Urothelium cell line (cell line): ENCODE measurements at regions not wholly inside any gene's neighbourhood (a gene's known extent, or its start where the extent isn't known, plus 50 kb on each side); places are given as distances from the start of the nearest gene placed in this dataset.
"Not testable (repeated sequence)": the region's sequence is repeated elsewhere in the genome, so short reads cannot be mapped to it uniquely, and the experiment has no call there.

Experiments used
- DNase-seq: peaks from one replicate; pipeline ENCODE4 v3.0.0; 2011; ENCODE audit warnings: low spot score, mixed read lengths
- FAIRE-seq: peaks from 2 replicates; lab custom pipeline; 2011; peaks lifted over from hg19 to GRCh38; lab: Jason Lieb, UNC

DNA sequence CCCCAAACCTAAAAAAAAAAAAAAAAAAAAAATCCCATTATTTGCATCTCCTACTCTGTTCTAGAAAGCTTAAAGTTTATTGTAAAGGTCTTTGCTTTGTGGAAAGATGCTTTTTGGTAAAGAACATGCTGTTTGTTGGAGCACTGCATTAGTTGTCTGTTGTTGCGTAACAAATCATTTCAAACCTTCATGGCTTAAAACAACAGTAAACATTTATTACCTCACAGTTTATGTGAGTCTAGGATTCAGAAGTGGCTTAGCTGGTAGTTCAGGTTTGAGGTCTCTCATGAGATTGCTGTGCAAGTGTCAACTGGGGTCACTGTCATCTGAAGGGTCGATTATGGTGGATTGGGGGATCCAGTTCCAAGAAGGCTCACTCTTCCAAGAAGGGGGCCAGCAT lies 155.2 kb upstream of the ZFP64 start:
- DNase-seq, result no peak
- FAIRE-seq, result no peak

DNA sequence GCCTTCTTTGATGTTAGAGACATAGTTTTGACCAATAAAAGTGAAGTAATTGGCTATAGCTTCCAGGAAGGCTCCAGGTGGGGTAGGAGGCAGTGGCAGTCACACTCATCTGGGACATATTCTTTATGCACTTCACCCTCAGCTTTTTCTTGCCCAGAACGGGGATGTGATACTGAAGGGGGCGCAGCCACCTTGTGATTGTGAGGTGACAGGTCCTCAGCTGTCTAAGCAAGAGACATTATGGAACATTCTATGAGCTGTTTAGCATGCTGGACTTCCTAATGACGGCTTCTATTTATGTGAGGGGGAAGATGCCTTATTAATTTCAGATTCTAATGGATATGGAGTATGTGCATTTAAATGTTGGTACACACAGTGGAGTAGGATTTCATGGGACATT lies 151.3 kb upstream of the ZFP64 start:
- no peak for FAIRE-seq

DNA sequence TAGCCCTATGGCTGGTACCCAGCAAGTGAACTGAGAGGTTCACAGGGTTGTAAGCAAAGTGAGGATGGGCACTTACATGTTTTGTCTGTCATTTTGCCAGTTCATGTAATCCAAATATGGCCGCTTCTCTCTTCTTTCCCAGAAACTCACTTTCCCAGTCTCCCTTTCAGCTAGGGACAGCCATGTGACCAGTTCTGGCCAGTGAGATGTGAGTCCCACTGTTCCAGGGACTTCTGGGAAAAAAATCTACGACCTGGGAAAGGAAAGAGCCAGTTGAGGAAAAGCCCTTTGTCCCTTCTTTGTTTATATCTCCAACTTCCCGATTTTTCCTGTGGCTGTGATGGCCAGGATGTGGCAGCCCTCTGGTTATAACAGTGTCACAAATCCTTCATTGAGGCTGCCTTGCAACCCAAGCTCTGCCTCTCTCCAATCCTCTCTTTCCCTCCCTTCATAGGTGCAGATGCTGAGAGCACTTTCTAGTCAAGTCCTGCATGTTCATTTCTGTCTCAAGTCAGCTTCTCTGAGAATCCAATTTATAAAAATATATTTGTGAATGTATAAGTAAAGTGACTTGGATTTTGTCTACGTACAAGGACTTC lies 148.6 kb upstream of the ZFP64 start:
- peak; percentile 48 for DNase-seq
- FAIRE-seq, result no peak

More for the DNA sequence above, 151.3 kb upstream of the ZFP64 start:
- DNase-seq, result no peak

DNA sequence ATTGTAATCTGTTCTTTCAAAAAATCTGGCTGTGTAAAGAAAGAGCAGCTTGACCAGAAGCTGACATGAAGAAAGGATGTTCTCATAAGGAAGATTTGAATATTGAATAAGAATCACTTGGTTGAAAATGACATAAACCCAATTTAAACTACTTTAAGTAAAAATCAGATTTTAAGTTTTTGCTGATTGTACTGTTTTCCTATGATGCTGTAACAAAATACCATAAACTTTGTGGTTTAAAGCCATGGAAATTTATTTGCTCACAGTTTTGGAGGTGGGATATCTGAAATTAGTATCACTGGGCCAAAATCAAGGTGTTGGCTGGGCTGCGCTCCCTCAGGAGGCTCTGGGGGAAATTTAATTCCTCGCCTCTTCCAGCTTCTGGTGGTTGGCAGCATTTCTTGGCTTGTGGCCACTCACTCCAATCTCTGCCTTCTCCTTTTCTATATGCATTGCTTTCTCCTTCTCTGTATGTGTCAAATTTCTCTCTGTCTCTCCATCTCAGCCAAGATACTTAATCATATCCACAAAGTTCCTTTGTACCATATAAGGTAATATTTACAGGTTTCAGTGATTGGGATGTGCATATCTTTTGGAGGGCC lies 141.2 kb upstream of the ZFP64 start:
- DNase-seq (no peak), FAIRE-seq (no peak)

DNA sequence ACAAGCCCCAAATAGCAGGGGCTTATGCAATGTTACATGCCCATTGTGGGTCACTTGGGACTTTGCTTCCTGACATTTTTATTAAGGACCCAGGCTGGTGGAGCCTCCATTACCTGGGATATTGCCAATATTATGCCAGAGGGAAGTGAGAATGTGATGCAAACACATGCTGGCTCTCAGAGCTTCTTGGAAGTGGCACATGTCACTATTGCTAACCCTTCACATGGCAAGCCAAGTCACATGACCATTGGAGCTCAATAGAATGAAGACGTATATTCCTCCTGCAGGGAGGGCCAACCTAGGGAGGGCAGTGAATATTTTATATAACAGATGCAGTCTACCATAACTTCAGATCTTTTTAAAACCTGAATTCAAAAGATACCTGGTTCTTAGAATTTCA lies 140.7 kb upstream of the ZFP64 start:
- no peak for FAIRE-seq
- DNase-seq, result no peak

DNA sequence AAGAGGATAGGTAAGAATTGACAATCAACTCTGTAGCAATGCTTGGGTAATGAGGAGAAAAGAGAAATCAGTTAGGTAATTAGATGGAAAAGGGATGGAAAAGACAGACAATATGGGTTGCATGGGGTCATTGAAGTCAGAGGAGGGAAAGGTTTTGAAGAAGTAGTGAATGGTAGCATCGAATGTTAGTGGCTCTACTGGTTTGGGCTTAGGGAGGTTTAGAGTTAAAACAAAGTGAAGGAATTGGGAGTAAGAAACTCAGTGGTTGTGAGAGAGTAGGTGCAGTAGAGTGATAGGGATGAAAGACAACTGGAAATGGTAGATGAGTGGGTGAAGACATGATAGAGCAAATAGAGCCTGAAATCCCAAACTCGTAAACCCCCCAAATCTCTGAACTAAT lies 140.1 kb upstream of the ZFP64 start:
- DNase-seq, result no peak
- FAIRE-seq, result no peak

DNA sequence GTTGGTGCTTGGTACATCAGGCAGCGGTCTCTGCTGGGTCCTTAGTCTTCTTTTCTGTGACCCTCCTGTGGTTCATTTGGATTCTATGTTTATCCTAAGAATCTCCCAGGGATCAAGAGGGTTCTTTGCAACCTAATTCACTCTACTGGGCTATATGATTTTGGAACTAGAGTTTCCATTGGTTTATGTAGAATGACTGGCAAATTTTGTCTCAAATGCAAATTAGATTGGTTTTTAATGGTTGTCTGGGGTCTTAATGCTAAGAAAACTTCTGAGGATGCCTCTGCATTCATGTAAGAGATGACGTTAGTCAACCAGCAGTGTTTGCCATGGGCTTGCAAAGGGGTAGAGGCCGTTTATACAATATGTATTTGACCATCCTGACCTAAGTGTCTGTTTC lies 129.8 kb upstream of the ZFP64 start:
- FAIRE-seq, result no peak

DNA sequence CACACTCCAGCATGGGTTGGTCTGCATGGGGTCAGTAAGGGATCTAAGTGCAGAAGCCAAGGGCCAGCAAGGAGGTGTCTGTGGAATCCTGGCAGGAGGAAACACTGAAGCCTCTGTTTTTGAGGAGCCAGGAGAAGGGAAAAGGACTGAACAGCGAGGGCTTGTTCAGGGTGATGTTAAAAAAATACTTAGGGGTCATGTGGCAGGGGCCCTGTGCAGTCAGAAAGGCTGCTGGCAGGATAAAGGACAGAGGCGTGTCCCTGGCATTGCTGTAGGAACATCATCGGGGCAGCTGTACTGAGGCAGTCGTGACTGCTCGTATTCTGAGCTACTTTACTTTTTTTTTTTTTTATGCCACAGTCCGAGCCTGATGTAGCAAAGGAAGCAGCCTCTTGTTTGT lies 127.1 kb upstream of the ZFP64 start:
- no peak for DNase-seq
- no peak for FAIRE-seq

More for the DNA sequence above, 129.8 kb upstream of the ZFP64 start:
- DNase-seq, result no peak

DNA sequence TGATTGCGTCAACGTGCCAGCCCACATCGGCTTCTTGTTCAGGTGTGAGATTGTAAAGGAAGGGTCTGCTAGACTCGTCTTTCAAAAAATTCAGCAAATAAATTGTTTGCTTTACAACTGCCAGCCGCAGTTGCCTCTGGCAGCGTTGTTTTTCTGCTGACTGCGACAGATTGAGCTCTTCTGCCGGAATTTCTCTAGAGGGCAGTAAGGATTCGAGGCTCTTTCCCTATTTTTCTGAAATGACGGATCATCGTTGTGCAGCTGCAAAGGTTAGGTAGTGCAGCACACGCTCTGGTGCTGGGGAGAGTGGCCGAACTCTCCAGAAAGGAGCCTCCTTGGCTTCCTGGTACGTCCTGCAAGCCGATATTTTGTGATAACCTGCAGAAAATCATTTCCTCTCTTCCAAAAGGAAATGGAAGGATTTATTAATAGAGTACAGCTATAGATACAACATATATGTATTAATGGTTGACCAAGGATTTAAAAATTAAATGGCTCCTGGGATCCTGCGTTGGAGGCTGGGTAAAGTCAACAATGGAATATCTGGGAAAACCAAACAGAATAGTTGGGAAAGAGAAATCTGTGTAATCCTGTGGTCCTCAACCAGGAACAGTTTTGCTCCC lies 121.9 kb upstream of the ZFP64 start:
- DNase-seq, result peak; percentile 90
- no peak for FAIRE-seq

DNA sequence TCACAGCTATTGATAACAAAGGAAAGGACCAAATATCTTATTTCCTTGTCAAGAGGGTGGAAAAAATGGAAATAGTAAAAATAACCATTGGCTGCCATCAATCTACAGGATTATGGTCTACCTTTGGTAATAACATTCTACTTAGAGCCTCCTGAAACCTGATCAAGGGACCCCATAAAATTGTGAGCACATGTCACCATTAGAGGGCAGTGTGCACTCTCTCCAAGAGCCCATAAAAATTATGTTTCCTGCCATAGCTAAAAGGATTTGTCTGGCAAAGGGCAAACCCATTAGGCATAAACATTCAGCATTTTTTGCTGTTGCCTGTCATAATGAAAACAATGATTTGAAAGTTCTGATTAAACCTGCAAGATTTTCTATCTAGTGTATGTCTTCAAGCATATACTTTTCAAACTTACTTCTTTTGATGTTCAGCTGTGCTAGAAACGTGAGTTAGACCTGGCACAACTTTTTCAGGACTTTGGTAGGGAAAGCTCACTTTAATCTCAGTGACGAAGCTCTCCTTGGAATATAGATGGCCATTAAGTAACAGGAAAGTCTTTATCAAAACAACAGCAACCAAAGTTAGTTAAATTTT lies 120.7 kb upstream of the ZFP64 start:
- FAIRE-seq (peak; percentile 83), DNase-seq (peak; percentile 78)

DNA sequence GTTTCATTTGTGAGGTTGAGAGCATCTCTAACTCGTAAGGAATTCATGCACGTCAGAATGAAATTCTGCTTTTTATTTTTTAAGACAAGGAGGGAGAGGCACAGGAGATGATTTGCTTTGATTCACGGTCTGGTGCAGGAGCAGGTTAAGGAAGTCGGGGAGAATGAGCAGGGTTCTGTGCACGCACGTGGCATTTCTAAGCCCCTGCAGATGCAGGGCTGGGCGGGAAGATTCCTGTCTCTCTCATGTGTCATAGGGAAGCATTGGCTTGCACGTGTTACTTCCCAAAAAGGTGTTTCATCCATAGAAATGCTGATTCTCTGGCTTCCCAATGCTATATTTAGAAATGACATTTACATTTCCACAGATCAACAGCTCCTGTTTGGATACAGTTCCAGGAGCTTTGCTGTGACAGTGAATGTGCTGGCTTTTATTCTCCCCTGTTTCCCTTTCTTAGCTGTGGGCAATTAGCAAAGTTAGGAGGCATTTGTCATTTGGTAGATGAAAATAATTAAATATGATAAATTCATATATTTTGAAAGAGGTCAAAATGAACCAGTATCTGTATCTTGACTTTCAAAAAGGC lies 119.7 kb upstream of the ZFP64 start:
- FAIRE-seq (no peak), DNase-seq (no peak)

DNA sequence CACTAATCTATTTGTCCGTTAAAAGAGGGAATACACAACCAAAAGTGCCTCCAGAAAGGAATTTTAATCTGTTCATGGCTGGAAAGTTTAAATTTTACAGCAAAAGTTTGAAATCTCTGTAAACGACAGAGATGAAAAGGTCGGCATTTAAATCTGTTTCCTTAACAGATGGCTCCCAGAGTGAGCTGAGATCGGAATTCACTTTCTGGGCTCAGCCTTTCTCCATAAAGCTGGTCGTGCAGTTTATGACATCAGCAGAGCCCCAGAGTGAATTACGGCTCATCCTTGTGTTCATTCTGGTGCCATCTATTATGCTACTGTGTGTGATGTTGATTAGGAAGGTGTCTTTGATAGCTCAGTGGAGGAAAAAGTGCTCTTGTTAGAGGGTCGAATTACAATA lies 117.6 kb upstream of the ZFP64 start:
- no peak for DNase-seq

DNA sequence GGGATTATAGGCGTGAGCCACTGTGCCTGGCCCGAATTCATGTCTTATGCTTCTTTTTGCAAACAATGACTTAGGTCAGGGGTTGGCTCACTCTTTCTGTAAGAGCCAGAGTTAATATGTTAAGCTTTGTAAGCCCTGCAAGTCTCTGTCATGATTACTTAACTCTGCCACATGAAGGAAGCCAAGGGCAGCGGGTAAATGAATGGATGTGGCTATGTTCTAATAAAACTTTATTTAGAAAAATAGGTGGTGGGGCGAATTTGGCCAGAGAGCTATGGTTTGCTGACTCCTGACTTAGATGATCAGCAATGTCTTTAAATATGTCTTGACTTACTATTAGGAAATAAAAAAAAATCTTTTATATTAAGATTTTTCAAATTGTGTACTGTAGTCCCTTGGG lies 114.9 kb upstream of the ZFP64 start:
- no peak for DNase-seq
- no peak for FAIRE-seq

More for the DNA sequence above, 117.6 kb upstream of the ZFP64 start:
- FAIRE-seq, result peak; percentile 73

DNA sequence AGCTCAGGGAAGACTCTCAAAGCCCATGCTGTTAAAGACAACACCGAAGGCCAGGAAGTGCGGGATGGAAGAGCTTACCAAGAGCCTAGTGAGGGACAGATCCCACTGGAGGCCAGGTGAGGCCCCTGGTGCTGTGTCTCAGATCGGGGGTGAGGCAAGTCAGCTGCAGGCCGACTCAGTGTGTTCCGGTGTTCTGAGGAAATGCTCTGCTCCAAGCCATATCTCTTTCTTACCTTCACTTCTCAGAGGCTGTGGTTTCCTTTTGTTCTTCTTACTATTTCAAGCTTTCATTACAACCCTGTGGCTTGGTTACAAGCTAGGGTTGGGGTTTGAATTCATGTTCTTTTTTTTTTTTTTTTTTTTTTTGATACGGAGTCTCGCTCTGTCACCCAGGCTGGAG lies 114.3 kb upstream of the ZFP64 start:
- DNase-seq (no peak), FAIRE-seq (no peak)

DNA sequence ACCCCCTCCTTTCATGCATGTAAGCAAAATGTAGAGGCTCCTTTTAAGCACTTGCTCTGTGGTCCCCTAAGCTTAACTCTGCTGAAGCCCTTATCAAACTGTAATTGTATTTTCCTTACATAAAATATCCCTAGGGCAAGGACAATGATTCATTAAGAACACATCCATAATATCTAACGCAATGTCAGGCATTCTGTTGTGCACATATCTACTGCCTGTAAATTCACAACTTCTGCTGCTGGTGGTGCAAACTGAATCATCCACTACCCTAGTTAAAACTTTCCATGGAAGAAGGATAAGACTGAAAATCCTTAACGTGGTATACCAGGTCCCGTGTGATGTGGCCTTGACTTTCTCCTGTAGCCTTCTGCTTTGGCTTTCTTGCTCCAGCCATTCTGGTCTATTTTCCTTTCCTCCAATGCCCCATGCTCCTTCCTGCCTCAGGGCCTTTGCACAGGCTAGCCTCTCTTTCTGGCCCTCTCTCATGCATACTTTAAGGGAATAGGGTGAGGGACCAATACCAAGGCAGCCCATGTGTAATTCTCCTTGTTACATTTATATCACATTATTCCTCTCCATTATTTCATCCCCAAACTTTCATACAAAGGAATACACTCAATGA lies 113.6 kb upstream of the ZFP64 start:
- FAIRE-seq, result peak; percentile 74
- no peak for DNase-seq

DNA sequence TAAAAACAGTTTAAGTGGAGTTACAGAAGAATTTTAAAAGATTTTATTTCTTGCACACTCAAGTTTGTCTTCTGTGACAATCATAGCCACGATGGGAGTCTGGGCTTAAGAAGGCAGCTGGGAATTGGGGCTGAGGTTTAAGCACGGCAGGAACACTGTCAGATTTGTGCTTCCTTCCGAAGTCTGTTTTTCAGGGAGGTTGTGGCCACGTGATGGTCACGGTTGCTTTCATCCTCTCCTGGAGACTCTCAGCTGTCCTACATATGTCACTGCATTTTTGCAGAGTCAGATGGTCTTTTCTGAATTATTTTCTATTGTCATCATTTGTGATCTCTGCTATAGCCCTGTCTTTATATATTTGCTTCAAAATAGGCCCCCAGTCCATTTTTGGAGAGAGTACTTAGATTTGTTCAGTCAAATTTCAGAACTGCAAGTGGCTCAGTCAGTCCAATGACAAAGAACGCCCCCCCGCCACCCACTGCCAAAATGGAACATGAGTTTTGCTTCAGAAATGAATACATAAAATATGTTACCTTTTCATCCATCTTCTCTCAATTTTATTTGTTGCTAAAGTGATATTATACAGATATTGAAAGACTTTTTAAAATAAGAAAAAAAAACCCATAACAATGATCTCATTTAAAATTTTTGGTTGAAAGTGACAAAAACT lies 111.8 kb upstream of the ZFP64 start:
- FAIRE-seq, result no peak
- no peak for DNase-seq

DNA sequence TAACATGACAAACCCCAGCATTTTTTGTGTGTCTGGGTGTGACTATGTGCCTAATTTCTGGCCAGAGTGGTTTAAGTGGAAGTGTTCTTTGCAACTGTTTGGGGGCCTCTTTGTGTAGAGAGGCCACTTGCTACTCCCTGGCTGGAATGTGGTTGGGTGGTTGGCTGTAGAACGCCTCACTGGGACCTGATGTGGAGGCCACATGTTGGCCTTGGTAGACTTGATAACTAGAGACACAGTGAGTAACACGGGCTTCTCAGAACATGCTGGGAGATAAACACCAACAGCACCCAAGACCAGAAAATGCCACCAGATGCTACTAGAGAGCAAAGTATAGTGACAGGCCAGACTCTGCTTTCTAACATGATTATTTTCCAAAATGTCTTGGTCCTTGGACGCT lies 111.2 kb upstream of the ZFP64 start:
- no peak for DNase-seq
- FAIRE-seq, result no peak

DNA sequence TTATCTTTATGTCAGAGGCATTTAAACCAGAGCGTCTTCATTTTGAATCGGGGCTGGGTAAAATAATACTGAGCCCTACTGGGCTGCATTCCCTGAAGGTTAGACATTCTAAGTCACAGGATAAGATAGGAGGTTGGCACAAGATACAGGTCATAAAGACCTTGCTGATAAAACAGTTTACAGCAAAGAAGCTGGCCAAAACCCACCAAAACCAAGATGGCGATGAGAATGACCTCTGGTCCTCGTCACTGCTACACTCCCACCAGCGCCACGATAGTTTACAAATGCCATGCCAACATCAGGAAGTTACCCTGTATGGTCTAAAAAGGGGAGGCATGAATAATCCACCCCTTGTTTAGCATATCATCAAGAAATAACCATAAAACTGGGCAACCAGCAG lies 110.5 kb upstream of the ZFP64 start:
- FAIRE-seq, DNase-seq: not testable (repeated sequence)

DNA sequence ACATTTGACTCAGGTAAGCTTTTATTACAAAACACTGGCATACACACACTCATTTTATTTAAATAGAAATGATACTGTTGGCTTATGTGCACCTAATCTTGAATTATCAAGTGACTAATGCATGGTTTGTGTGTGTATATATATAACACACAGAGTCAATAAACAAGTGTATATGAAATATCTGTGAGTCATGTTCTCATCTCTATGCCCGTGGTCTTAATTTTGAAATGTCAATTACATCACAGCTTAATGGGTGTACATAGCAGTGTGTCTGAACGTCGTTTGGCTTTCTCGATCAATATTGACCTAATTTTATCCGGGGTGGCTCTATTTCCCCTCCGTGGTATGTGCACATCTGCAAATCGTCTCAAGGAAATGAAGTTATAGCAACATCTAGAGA lies 104.0 kb upstream of the ZFP64 start:
- peak; percentile 58 for FAIRE-seq
- no peak for DNase-seq

DNA sequence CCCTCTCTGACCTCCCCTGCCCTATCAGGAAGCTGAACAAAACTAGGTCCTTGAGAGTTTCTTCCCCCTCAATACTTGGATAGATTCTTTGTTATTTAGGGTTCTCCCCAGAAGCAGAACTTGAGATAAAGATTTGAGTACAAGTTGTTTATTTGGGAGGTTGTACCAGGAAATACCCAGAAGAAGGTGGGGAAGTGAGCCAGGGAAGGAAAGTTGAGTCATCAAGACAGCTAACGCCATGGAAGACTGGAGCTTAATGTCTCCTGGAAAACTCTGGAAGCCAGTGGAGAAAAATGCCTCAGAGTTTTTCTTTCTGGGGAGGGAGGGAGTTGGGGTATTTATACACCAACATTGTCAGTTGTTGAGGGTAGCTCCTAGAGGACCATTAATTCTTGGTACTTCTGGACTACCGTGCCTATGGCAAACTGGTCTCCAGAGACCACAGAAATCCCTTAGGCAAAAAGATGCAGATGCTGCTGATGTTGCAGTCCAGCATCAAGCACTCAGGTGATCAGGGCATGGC lies 102.6 kb upstream of the ZFP64 start:
- FAIRE-seq (no peak), DNase-seq (no peak)

DNA sequence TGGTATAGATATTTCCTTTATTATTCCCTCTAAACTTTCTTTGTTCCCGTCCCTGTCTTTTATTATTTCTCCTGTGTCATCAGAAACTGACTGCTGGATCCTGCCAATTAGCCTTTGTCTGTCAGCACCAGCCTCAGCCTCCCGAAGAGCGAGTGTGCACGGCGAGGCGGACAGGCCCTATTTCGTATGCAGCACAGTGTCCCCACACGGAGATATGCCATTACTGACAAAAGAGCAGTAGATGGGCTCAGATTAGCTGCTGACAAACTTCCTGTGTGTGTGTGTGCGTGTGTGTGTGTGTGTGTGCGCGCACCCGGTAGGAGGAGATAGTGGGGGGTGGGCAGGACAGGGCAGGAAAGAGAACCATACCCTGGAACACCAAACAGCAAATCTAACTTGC lies 99.5 kb upstream of the ZFP64 start:
- FAIRE-seq (peak; percentile 66), DNase-seq (no peak)
